NK-92 treated with Interleukin-12 subunit alpha and Interleukin-12 subunit beta, amount 100 ng/mL, for 24 hours (cell line): ENCODE measurements at regions not wholly inside any gene's neighbourhood (a gene's known extent, or its start where the extent isn't known, plus 50 kb on each side); places are given as distances from the start of the nearest gene placed in this dataset.

Experiments
- DNase-seq: peaks from one replicate; lab custom pipeline; 2025; lab: John Stamatoyannopoulos, UW

GRCh38 chr6:81238390-81238789, 514.1 kb downstream of the TENT5A start:
- DNase-seq = no peak

- DNase-seq = no peak
Observed at GRCh38 chr6:81237226-81237625, 515.3 kb downstream of the TENT5A start.

GRCh38 chr6:81235512-81235911, 517.0 kb downstream of the TENT5A start:
- DNase-seq = no peak

- no peak for DNase-seq
Observed at GRCh38 chr6:81233990-81234389, 518.5 kb downstream of the TENT5A start.

- DNase-seq = no peak
Observed at GRCh38 chr6:81228912-81229555, 523.4 kb downstream of the TENT5A start.

GRCh38 chr6:81226957-81227356, 525.5 kb downstream of the TENT5A start:
- DNase-seq = no peak

- DNase-seq = no peak
Observed at GRCh38 chr6:81216668-81217067, 535.8 kb downstream of the TENT5A start.

- DNase-seq = no peak
Observed at GRCh38 chr6:81215092-81215432, 537.4 kb downstream of the TENT5A start.

GRCh38 chr6:81214414-81215091, 537.9 kb downstream of the TENT5A start:
- DNase-seq = no peak

GRCh38 chr6:81204731-81205130, 547.8 kb downstream of the TENT5A start:
- no peak for DNase-seq

- DNase-seq = no peak
Observed at GRCh38 chr6:81194374-81194773, 558.1 kb downstream of the TENT5A start.

- DNase-seq = no peak
Observed at GRCh38 chr6:81172056-81172740, 580.3 kb downstream of the TENT5A start.

GRCh38 chr6:81169166-81169565, 583.3 kb downstream of the TENT5A start:
- DNase-seq = no peak

- DNase-seq = no peak
Observed at GRCh38 chr6:81166770-81167169, 585.7 kb downstream of the TENT5A start.

- no peak for DNase-seq
Observed at GRCh38 chr6:81158956-81159355, 593.5 kb downstream of the TENT5A start.

GRCh38 chr6:81148751-81149150, 603.7 kb downstream of the TENT5A start:
- DNase-seq = no peak

- DNase-seq = no peak
Observed at GRCh38 chr6:81145506-81145905, 607.0 kb downstream of the TENT5A start.

- DNase-seq = no peak
Observed at GRCh38 chr6:81144346-81144745, 608.1 kb downstream of the TENT5A start.

- no peak for DNase-seq
Observed at GRCh38 chr6:81138236-81138635, 614.2 kb downstream of the TENT5A start.

GRCh38 chr6:81130969-81131368, 621.5 kb downstream of the TENT5A start:
- DNase-seq = no peak

- no peak for DNase-seq
Observed at GRCh38 chr6:81130061-81130460, 622.4 kb downstream of the TENT5A start.

- no peak for DNase-seq
Observed at GRCh38 chr6:81128671-81129070, 623.8 kb downstream of the TENT5A start.

GRCh38 chr6:81126150-81126549, 626.3 kb downstream of the TENT5A start:
- no peak for DNase-seq
